OCI-LY1 (cell line): ENCODE measurements at regions not wholly inside any gene's neighbourhood (a gene's known extent, or its start where the extent isn't known, plus 50 kb on each side); places are given as distances from the start of the nearest gene placed in this dataset.

Experiments
- EZH2 ChIP-seq: fragments of 200-600 bp; sonication (generic), shearing (Covaris generic); IDR thresholded peaks from 2 replicates; pipeline ENCODE4 v1.8.0; 2017; ENCODE audit warnings: borderline replicate concordance, mixed run types, mild to moderate bottlenecking, antibody characterized with exemption, low read length, moderate library complexity, mixed read lengths
- TF ChIP-seq, protein P1 (sequence below): fragments of 200-600 bp; sonication (generic), shearing (Covaris generic); IDR thresholded peaks from 2 replicates; pipeline ENCODE4 v1.5.1; 2017; ENCODE audit warnings: mild to moderate bottlenecking, antibody characterized with exemption, low read length, moderate library complexity, mixed read lengths

DNA sequence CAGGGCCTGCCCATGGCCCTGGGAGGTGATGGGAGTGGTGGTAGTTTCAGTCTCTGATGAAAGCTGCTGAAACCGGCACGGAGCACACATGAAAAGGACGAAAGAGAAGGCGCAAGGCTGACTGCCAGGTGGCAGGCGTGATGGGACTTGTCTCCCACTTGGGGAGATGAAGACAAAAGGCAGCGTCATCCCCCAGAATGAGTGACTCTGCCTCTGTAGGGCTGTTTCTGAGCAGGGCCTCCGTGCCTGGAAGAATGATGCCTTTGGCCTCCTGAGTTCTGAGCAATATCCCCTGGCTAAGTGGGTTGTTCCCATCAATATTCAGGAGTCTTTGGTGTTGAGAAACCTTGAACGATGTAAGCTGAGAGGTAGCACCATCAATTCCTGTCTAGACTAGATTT is 237.8 kb downstream of the OPA1 start:
- TF ChIP-seq, protein P1, sequence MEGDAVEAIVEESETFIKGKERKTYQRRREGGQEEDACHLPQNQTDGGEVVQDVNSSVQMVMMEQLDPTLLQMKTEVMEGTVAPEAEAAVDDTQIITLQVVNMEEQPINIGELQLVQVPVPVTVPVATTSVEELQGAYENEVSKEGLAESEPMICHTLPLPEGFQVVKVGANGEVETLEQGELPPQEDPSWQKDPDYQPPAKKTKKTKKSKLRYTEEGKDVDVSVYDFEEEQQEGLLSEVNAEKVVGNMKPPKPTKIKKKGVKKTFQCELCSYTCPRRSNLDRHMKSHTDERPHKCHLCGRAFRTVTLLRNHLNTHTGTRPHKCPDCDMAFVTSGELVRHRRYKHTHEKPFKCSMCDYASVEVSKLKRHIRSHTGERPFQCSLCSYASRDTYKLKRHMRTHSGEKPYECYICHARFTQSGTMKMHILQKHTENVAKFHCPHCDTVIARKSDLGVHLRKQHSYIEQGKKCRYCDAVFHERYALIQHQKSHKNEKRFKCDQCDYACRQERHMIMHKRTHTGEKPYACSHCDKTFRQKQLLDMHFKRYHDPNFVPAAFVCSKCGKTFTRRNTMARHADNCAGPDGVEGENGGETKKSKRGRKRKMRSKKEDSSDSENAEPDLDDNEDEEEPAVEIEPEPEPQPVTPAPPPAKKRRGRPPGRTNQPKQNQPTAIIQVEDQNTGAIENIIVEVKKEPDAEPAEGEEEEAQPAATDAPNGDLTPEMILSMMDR: no peak
- no peak for TF ChIP-seq EZH2
